COLO668 (cell line): ENCODE measurements at regions not wholly inside any gene's neighbourhood (a gene's known extent, or its start where the extent isn't known, plus 50 kb on each side); places are given as distances from the start of the nearest gene placed in this dataset.
"Not testable (repeated sequence)": the region's sequence is repeated elsewhere in the genome, so short reads cannot be mapped to it uniquely, and the experiment has no call there.

Experiments
- DNase-seq: peaks from one replicate; lab custom pipeline; 2025; ENCODE audit not compliant: unreplicated experiment; lab: John Stamatoyannopoulos, UW

DNA sequence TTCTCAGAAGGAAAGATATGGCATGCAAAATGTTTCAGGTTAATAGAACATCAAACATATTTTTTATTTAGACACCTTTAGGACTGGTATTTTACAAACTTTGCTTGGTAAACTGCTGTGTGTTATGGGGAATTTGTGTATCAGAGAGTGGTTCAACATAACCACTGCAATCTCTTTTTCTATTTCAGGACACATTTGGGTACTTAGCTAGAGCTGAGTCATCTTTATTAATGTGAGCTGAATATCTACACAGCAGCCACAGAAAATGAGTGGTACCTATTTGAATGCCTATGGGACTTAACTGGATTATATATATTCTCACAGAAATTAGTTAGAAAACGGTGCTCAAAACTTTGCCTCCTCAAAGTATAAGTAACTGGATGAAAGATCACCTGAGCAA is 179.8 kb downstream of the SPDYE17 start:
- not testable (repeated sequence) for DNase-seq

DNA sequence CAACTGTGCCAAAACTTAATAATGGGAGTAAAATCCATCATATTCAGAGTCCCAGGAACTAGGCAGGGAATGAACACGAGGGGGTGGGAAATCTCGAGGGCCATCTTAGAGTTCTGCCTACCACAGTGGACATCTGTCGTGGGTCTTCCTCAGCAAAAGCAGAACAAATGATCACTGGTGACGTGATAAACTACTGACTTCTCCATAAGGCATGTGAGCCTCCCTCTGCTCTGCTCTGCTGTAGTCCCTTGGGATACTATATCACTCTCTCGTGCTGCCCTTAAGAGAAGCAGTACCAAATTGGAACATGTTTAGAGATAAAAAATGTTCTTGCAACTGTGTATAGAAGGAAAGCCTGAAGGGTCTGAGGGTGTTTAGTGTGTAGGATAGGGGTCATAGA is 180.5 kb downstream of the SPDYE17 start:
- not testable (repeated sequence) for DNase-seq

DNA sequence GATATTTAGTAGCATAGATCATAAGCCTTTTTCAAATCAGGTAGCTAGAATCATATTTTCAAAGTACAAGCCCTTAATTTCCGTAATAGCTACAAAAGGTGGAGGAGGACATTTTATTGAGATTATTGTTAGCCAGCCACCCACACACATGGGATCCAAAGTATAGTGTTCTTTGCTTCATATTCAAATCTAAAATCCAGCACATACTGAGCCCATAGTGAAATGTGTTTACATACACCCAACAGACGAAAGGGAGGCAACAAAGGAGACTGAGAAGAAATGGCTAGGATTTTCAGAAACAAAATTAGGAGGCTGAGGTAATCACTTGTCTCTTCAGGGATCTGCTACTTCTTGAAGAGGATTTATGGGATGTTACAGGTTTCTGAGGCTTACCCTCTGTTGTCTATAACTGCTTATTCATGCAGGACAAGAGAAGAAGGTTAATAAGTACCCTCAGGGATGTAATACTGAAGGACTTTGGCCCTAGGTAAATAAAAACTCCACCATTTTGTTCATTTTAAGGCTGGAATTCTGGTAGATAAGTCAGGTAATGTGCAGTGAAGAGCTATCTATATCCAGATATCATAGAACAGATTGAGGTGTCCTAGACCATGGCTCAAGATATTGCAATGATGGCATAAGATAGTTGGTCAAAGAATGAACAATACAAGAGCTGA is 182.1 kb downstream of the SPDYE17 start:
- not testable (repeated sequence) for DNase-seq

DNA sequence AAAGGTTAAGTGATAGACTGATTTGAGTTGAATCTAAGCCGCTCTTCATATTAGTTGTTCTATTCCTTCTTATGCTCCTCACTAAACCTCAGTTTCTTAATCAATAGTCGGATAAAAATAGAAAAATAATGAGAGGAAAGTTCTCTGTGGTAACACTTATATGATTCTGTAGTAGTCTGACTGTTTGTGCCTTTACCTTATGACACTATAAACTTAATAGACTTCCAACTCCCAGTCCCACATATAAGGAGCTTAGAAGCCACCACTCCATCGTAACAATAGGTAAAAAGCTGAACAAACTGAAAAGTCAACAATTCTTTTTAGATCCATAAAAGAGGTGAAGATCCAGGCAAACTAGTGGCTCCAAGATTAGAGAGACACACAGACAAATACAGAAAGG is 192.3 kb downstream of the SPDYE17 start:
- DNase-seq = not testable (repeated sequence)

DNA sequence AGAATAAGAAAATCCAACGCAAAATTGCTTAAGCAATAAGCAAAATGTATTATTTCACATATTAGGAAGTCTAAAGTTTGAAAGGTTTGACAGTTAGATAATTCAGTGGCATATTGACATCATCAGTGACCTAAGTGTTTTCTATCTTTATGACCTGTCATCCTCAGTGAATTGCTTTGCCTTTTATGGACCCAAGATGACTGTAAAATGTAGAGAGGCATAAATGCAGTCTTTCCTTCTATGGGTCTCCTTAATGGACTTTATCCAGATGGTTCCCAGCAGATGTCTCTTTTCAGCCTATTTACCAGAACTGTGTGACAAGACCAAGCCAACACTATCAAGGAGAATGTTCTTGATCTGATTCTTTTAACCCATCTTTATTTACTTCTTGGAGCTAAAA is 192.9 kb downstream of the SPDYE17 start:
- not testable (repeated sequence) for DNase-seq

DNA sequence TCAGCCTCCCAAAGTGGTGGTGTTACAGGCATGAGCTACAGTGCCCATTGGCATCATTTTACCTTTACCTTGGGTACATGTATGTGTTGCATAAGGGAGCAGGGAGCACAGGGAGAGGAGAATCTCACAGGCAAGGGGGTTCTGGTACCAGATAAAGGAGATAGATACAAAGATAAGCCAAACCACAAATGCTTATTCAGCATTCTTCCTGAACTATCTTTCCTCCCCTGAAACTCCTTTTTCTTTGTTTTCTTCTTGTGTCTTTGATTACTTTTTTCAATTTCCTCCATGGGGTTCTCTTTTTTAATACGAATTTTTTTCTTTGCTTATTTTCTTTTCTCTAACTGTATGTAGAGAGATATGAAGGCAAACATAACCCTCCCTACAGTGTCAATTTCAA is 193.8 kb downstream of the SPDYE17 start:
- not testable (repeated sequence) for DNase-seq

DNA sequence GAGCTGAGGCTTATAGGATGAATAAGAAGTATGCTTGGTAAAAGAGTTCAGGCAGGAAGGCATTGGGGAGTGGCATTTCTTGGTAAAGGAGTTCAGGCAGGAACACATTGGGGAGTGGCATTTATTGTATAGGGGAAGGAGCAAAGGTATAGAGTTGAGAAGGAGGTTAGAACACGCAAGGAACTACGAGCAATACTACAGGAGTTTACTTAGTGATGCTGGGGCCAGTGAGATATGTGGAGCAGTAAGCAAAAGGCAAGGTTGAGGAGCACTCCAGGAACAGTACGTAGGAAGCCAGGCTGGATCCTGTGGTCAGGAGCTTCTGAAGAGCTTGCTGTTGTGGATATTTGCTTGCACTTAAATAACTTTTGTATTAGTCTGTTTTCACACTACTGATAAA is 202.2 kb upstream of the POMZP3 start:
- DNase-seq = not testable (repeated sequence)

DNA sequence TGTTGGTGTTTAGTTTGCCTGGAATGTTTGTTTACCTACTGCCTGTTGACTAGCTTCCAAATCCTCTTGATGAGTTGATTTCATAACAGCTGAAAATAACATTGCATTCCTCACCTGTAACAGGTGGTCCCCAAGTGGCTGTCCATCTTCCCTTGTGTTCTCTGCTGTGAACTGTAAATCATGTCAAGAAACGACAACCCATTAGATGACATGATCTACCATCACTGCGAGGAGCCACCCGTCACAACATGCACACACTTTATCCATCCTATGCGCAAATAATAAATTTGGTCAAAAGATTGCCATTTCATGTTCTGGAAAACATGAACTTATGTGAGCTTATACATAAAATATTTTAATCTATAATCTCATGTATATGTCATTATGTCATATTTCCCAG is 199.1 kb upstream of the POMZP3 start:
- not testable (repeated sequence) for DNase-seq

DNA sequence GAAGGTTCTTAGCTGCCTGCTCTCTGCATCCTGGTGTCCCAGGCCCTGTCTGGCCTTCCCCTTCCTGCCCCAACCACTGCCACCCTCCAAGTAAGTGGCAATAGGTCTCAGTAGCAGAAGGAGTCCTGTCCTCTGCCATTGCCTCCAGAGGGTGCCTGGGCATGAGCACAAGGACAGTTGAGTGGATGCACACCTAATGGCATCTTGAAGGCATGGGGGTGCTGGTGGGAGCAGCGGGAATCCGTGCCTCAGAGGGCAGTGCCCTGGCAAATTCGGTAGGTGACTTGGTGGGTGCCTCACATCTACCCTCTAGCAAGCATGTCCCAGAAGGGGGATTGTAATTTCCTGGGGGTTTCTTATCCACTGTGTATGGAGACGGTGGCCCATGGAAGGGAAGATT is 182.8 kb upstream of the POMZP3 start:
- not testable (repeated sequence) for DNase-seq

DNA sequence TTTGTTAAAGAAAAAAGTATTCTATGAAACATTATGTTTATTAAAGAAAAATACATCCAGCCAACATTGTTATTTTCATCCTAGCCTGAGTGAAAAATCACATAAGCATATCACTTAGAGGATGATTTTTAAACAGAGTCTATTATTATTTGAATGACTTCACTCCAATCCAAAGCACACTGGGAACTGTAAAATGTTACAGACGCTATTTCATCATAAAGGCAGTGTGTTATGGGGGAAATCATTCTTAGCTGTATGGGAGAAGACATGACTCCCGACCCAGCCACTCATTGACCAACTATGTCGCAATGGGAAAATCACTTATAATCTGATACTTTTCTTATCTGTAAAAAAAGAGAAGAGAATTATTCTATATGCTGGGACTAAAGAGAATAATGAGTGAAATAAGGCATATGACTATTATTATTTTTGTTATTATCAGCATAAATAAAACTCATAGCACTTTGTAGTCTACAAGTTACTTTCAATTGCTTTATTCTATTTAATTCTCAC is 180.6 kb upstream of the POMZP3 start:
- DNase-seq = not testable (repeated sequence)

DNA sequence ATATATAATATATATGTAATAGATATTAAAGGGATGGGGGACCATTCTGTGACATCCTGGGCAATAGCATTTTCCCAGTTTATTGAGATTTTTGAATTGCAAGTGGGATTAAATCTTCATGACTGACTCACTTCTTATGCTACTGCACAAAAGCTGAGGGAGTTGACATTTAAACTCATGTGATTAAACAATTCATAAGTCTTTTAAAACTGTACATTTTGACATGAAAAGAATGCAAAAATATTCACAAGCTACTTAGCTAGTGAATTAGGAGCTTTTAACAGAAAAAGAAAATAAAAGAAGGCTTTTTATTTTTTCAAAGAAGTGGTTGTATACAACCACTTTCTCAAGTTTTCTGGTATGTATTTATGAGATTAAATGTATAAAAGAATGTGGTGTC is 179.4 kb upstream of the POMZP3 start:
- not testable (repeated sequence) for DNase-seq

DNA sequence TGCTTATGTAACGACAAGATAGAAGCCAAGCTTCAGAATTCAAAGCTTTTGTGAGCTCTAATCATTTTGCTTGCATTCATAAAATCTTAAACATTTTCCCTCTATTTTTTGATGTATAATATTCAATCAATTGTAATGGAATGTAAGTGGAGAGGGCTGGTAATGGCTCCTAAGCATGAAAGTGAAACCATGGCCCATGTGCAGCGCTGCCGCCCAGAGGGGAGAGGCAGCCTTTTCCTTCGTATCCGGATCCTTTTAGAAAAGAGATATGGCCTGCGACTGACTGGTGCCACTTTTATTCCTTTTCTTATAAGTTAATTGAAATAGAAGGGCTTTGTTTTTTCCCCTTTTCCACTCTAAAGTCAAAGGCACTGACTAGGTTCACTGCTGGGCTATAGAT is 178.9 kb upstream of the POMZP3 start:
- not testable (repeated sequence) for DNase-seq

DNA sequence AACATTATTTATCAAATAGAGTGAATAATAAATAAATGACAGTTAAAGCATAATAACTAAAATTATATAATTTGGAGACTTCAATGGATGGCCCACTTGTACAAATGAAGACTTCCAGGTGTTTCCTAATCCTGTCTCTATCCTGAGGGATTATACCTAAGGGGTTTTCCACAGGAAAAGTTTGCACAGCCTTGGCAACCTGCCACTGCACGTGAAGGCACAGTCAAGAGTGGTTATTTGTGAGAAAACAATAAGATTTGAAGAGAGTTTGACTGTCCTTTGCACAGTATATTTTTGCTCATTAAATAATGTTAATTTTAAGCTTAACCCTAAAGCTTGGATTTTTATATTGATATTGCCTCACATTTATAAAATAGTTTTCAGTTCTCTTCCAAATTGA is 178.2 kb upstream of the POMZP3 start:
- DNase-seq = not testable (repeated sequence)

DNA sequence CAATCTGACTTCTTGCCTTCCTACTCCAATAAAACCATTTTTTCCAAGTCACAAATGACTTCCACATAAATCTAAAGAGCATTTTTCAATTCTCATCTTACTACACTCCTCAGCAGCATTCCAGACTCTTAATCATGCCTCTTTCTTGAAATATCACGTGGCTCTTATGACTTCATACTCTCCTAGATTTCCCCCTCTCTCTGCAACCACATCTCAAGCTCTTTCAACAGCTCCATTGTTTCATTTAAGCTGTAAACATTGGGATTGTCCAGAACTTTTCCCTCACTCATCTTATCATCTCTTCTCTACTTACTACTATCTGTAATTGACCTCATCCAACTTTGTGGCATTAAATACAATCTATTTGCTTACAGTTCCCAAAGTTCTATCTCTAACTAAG is 170.6 kb upstream of the POMZP3 start:
- not testable (repeated sequence) for DNase-seq

DNA sequence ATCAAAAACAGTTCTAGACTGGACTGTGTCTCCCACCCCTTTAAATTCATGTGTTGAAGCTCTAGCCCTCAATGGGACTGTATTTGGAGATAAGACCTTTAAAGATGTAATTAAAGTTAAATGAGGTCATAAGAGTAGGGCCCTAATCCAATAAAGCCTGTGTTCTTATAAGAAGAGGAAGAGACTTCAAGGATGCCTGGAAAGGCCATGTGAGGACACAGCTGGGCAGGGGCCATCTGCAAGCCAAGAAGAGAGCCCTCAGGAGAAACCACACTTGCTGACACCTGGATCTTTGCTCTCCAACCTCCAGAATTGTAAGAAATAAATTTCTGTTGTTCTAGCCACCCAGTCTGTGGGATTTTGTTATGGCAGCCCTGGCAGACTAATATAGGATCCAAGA is 153.6 kb upstream of the POMZP3 start:
- DNase-seq = not testable (repeated sequence)

DNA sequence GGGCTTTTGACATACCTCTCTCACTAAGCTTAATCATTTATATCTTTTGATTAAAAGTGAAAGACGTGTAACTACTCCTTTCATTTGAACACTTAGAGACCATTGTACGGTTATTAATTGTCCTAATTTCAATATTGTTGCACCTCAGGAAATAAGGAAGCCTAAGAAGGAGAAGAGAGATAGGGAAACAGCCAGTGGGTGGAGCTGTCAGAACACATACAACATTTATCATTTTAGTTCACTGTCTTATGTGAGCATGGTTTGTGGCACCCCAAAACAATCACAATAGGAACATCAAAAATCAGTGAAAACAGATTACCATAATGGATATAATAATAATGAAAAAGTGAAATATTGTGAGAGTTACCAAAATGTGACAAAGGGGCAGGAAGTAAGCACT is 147.2 kb upstream of the POMZP3 start:
- not testable (repeated sequence) for DNase-seq

DNA sequence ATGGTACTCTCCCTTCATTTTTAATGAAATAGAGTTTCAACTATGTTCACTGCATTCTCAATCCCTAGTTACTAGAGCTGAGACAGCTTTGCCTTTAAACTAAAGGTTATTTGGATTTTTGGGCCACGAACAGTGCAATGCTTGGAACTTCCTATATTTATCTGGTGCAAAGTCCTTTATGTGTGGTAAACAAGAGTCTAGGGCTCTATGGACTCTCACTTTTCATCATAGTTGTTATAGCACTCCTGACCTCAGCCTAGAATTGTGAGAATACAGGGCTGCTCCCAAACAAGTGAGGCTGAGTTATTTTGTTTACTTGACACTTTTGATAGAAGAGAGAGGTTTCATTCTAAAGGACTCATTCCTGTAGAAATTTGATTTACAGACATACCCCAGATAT is 144.9 kb upstream of the POMZP3 start:
- not testable (repeated sequence) for DNase-seq

DNA sequence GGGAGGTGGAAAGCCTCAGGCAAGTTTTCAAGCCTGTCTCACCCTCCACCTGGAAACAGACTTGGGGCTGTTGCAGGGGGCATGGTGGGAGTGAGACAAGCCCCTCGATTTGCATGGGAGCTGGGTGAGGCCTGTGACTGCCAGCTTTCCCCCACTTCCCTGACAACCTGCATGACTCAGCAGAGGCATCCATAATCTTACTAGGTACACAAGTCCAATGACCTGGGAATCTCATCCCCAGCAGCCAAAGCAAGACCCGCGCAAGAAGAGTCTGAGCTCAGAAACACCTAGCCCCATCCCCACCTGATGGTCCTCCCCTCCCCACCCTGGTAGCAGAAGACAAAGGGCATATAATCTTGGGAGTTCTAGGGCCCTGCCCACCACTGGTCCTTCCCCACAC is 136.9 kb upstream of the POMZP3 start:
- not testable (repeated sequence) for DNase-seq

DNA sequence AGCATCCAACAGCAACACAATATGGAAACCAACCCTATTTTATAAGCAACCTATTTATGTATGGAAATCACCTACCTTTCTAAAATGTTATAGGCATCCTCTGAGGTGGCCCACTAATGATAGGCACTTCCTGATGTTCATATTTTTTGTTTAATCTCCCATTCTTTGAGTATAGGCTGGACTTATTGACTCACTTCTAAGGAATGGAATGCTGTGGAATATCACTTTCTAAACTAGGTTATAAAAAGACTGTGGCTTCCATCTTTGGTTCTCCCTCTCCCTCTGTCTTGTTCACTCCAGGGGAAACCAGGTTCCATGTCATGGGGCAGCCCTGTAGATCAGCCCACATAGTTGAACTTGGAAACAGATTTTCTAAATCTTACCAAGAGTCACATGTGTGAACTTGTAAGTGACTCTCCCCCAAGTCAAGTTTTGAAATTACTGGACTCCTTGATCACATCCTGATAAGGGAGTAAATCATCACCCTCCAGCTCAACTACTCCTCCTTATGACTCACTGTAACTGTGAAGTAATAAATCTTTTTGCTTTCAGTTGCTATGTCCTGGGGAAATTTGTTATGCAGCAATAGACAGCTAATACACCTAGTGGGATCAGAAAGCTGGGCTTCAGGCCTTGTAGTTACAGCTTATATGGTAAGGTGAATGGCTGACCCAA is 133.6 kb upstream of the POMZP3 start:
- not testable (repeated sequence) for DNase-seq

DNA sequence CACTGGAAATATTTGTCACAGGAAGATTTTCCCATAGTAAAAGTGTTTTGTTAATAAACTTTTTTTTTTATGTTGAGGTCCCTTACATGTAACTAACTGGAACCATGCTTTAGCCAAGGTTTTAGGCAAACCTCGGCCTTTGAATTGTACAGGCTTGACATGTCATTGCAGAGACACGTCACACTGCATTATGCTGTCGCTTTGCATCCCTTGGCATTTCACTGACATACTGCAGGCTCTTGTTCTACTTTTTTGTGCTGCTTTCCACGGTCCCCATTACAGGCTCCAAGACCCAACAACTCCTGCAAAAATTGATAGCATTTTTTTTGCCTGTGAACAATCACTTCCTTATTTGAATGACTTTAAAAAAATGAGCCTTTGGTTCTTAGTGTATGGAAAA is 112.5 kb upstream of the POMZP3 start:
- DNase-seq = not testable (repeated sequence)

DNA sequence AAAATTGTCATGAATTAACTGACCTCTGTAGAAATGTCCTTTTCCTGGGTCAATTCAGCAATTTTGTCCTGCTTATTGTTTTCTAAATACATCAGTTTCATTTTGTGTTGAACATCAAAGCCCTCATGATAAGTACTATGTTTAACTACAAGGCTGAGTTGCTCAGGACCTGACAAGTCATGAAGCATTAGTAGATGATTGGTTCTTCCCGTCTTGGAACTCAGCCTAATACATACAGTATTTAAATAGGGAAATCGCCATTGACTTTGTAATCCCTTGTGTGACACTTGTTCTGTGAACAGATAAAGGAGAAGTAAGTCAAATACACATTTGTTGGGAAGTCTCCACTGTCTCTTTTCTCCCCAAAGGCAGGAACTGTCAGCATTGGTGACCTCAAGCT is 109.6 kb upstream of the POMZP3 start:
- not testable (repeated sequence) for DNase-seq

DNA sequence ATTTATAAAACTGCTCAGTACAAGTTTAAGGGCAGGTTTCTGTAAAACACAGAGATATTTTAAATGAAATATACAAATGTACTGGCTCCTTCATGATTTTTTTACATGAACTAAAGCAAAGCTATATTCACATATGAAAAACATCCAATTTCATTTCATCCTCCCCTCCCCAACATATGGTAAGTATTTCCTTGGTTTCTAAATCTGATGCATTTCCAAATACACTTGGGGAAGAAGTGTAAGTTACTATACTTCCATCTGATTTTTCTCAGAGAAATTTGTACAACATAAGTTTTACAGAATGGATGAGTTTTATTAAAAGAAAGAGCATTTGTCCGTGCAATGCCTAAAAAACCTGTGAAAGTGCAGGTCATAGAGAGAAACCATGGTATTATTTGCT is 109.0 kb upstream of the POMZP3 start:
- DNase-seq = not testable (repeated sequence)
